Stomach (tissue), 4 donors: ENCODE measurements at regions not wholly inside any gene's neighbourhood (a gene's known extent, or its start where the extent isn't known, plus 50 kb on each side); places are given as distances from the start of the nearest gene placed in this dataset.

Experiments used
- CTCF ChIP-seq, 7 experiments: fragments of 450-650 bp in 4 of 7; fragments of 200-600 bp in 3 of 7; sonication (generic) in 3 of 7; IDR thresholded peaks; one replicate each; pipeline ENCODE4 v1.5.1; 2016 to 2019; ENCODE audit warnings: antibody characterized with exemption in 7 of 7, control low read depth in 2 of 7, mild to moderate bottlenecking in 1 of 7
- EP300 ChIP-seq: sonication (generic); formaldehyde crosslinking; IDR thresholded peaks from one replicate; pipeline ENCODE4 v1.6.1; 2017; ENCODE audit warnings: antibody characterized with exemption
- POLR2A ChIP-seq, 4 donors: fragments of 450-650 bp; IDR thresholded peaks; one replicate each; pipeline ENCODE4 v1.6.1; 2016; ENCODE audit warnings: antibody characterized with exemption in 4 of 4, control low read depth in 2 of 4, mild to moderate bottlenecking in 1 of 4, moderate library complexity in 1 of 4
- POLR2AphosphoS5 ChIP-seq, 3 donors: sonication (generic); formaldehyde crosslinking; IDR thresholded peaks; one replicate each; pipeline ENCODE4 v1.6.1; 2016; ENCODE audit warnings: antibody characterized with exemption in 3 of 3

- TF ChIP-seq CTCF (IDR thresholded peaks at IDR 0.05) (no peak), EP300 (no peak), POLR2A (IDR thresholded peaks at IDR 0.05) (no peak), POLR2AphosphoS5 (IDR thresholded peaks at IDR 0.05) (no peak)
Observed at GRCh38 chr18:56167366-56167765, 471.0 kb downstream of the TXNL1 start.
